ENCODE measurements at regions not wholly inside any gene's neighbourhood (a gene's known extent, or its start where the extent isn't known, plus 50 kb on each side); places are given as distances from the start of the nearest gene placed in this dataset.

GRCh38 chr4:20576861-20577260 is 123.4 kb upstream of the PACRGL start:
- FAIRE-seq, result no peak
- Histone ChIP-seq H3K9me1 (replicated peaks; ENCODE audit: control insufficient read depth, extremely low read depth, insufficient read depth, low read length) (no peaks in the 10 kb centered on the region), H3K79me2 (ENCODE audit: control insufficient read depth, insufficient read depth, low read length) (no peaks in the 10 kb centered on the region), H3K4me1 (ENCODE audit: control insufficient read depth, extremely low read depth, insufficient read depth, low read length) (no peaks in the 10 kb centered on the region), H3K4me3 (replicated peaks in 1 of 3; ENCODE audit: insufficient read depth in 1 of 3, low read depth in 1 of 3, low read length in 3 of 3) (no peak overlapping the region), H3K27ac (ENCODE audit: insufficient read depth, low read depth, low read length) (no peak overlapping the region), H3K4me2 (ENCODE audit: insufficient read depth, low read length) (no peak overlapping the region), H3K9ac (replicated peaks; ENCODE audit: extremely low read depth, insufficient read depth, low read length) (no peak overlapping the region), H2AFZ (ENCODE audit: low read depth, low read length) (no peak overlapping the region), H3K9me3 (replicated peaks; ENCODE audit: control insufficient read depth, insufficient read depth, low read length) (no peaks in the 10 kb centered on the region), H3K27me3 (ENCODE audit: control insufficient read depth in 2 of 2, insufficient read depth in 2 of 2, low read length in 2 of 2) (no peaks in the 10 kb centered on the region), H4K20me1 (replicated peaks; ENCODE audit: control insufficient read depth, extremely low read depth, insufficient read depth, low read length) (no peaks in the 10 kb centered on the region), H3K36me3 (ENCODE audit: control insufficient read depth in 2 of 2, extremely low read depth in 1 of 2, insufficient read depth in 2 of 2, low read length in 2 of 2) (no peaks in the 10 kb centered on the region)
- ChIA-PET POLR2A (no interaction called here), CTCF (interaction anchor here (1.0 to 1.4 kb wide), 2 partner anchors 24 to 33 kb away, joined by 3 read pairs; no protein-coding TSS in a partner anchor)
- no peak for DNase-seq (ENCODE audit: low read depth, low spot score)
- intact Hi-C loops (cut with micrococcal nuclease), result no loop called here
- dilution Hi-C loops (cut with MboI; ENCODE audit: extremely low pct_ligation_motif_present, low sequenced_read_pairs), result no loop called here
- TF ChIP-seq JUN (IDR thresholded peaks at IDR 0.05; ENCODE audit: borderline replicate concordance, insufficient read depth, insufficient read length, low read depth) (no peak), MAX (IDR thresholded peaks at IDR 0.05; ENCODE audit: insufficient read depth, insufficient read length) (no peak), FOS (IDR thresholded peaks at IDR 0.05; ENCODE audit: borderline replicate concordance, insufficient read depth, low read length) (no peak), GATA2 (IDR thresholded peaks at IDR 0.05; ENCODE audit: insufficient read depth, insufficient read length, low read depth, low read length) (no peak), POLR2AphosphoS5 (IDR thresholded peaks at IDR 0.05; ENCODE audit: insufficient read depth, low read depth, low read length) (no peak), POLR2A (IDR thresholded peaks at IDR 0.05; ENCODE audit: low read depth, low read length) (no peak), EZH2 (IDR thresholded peaks at IDR 0.05; ENCODE audit: borderline replicate concordance, low read depth, low read length, severe bottlenecking) (no peak), CTCF (IDR thresholded peaks at IDR 0.05; ENCODE audit: extremely low read depth in 1 of 2, insufficient read depth in 1 of 2, low read depth in 1 of 2, low read length in 2 of 2) (no peak), MYC (IDR thresholded peaks at IDR 0.05; ENCODE audit: low read depth, low read length) (no peak)
- no TSS peak for BruUV-seq (replicated peaks)

All from endothelial cell of umbilical vein (primary cell).